K562 (cell line): ENCODE measurements at regions not wholly inside any gene's neighbourhood (a gene's known extent, or its start where the extent isn't known, plus 50 kb on each side); places are given as distances from the start of the nearest gene placed in this dataset.

Experiments
- CBX1 ChIP-seq: sonication (generic); IDR thresholded peaks from 2 replicates; pipeline ENCODE4 v1.6.1; 2016; ENCODE audit warnings: antibody characterized with exemption, low read depth, mild to moderate bottlenecking
- CHAMP1 ChIP-seq: fragments of 450-650 bp; IDR thresholded peaks from 2 replicates; pipeline ENCODE4 v1.6.1; 2016; ENCODE audit warnings: mild to moderate bottlenecking
- GATA2 ChIP-seq: sonication (generic); formaldehyde crosslinking; IDR thresholded peaks from 2 replicates; pipeline ENCODE4 v1.4.0; 2020; ENCODE audit warnings: mild to moderate bottlenecking, missing genetic modification reagents
- ILF3 ChIP-seq: fragments of 450-650 bp; IDR thresholded peaks from 2 replicates; pipeline ENCODE4 v1.6.1; 2018; ENCODE audit warnings: antibody characterized with exemption, mild to moderate bottlenecking, moderate library complexity, borderline replicate concordance
- MBD1 ChIP-seq: fragments of 250-450 bp; sonication (Bioruptor Pico); IDR thresholded peaks from 2 replicates; pipeline ENCODE4 v1.8.0; 2022; ENCODE audit warnings: inconsistent platforms
- TCF3 ChIP-seq: sonication (generic); formaldehyde crosslinking; IDR thresholded peaks from 2 replicates; pipeline ENCODE4 v1.4.0; 2020; ENCODE audit warnings: mild to moderate bottlenecking, missing genetic modification reagents
- VEZF1 ChIP-seq: fragments of 200-800 bp; sonication (Bioruptor generic); IDR thresholded peaks from 2 replicates; pipeline ENCODE4 v1.6.1; 2017; ENCODE audit warnings: missing genetic modification characterization, missing compliant biosample characterization
- ZKSCAN1 ChIP-seq: fragments of 150-350 bp; IDR thresholded peaks from 2 replicates; pipeline ENCODE4 v1.6.1; 2016; ENCODE audit warnings: low read depth, low read length
- ZNF175 ChIP-seq: fragments of 200-800 bp; sonication (Bioruptor generic); IDR thresholded peaks from 2 replicates; pipeline ENCODE4 v1.6.1; 2016; ENCODE audit warnings: low read depth, mild to moderate bottlenecking, missing genetic modification characterization, missing compliant biosample characterization
- ZNF644 ChIP-seq: fragments of 200-800 bp; sonication (Bioruptor generic); IDR thresholded peaks from 2 replicates; pipeline ENCODE4 v1.6.1; 2016; ENCODE audit warnings: low read depth, missing genetic modification characterization, missing compliant biosample characterization

- TF ChIP-seq VEZF1 (CRISPR knock-in tag) (no peak), ILF3 (no peak), CHAMP1 (no peak), TCF3 (CRISPR knock-in tag) (no peak), ZKSCAN1 (no peak), CBX1 (no peak), MBD1 (CRISPR knock-in tag) (no peak), GATA2 (no peak), ZNF175 (no peak), ZNF644 (tag) (no peak)
Measured at GRCh38 chr21:38994042-38994441, 188.3 kb downstream of the ETS2 start (continued).
